Gastroesophageal sphincter (tissue), 3 donors: ENCODE measurements at regions not wholly inside any gene's neighbourhood (a gene's known extent, or its start where the extent isn't known, plus 50 kb on each side); places are given as distances from the start of the nearest gene placed in this dataset.

Experiments
- CTCF ChIP-seq, 4 experiments: fragments of 200-600 bp in 2 of 4; fragments of 450-650 bp in 2 of 4; sonication (generic) in 1 of 4; IDR thresholded peaks; one replicate each; pipeline ENCODE4 v1.5.1; 2017 to 2019; ENCODE audit warnings: antibody characterized with exemption in 4 of 4, mild to moderate bottlenecking in 2 of 4, moderate library complexity in 2 of 4
- POLR2A ChIP-seq, 2 donors: fragments of 450-650 bp; IDR thresholded peaks; one replicate each; pipeline ENCODE4 v1.6.1; 2017; ENCODE audit warnings: antibody characterized with exemption in 2 of 2, mild to moderate bottlenecking in 2 of 2, moderate library complexity in 1 of 2
- POLR2AphosphoS5 ChIP-seq: sonication (generic); formaldehyde crosslinking; IDR thresholded peaks from one replicate; pipeline ENCODE4 v1.6.1; 2017; ENCODE audit warnings: antibody characterized with exemption

GRCh38 chr10:78365694-78366093, 332.0 kb downstream of the RPS24 start:
- TF ChIP-seq CTCF (IDR thresholded peaks at IDR 0.05) (no peak), POLR2A (IDR thresholded peaks at IDR 0.05) (no peak), POLR2AphosphoS5 (no peak)
